SK-N-SH (cell line): ENCODE measurements at regions not wholly inside any gene's neighbourhood (a gene's known extent, or its start where the extent isn't known, plus 50 kb on each side); places are given as distances from the start of the nearest gene placed in this dataset.

Experiments used
- CTCF ChIA-PET: fragments of 300-600, 350-600 bp; formaldehyde crosslinking; extraction: SDS; loops from one replicate; lab custom pipeline; 2021; lab: Yijun Ruan, JAX
- POLR2A ChIA-PET: fragments of 350-600 bp; sonication (Branson Sonifier 250); formaldehyde crosslinking; extraction: SDS; loops from one replicate; lab custom pipeline; 2020; ENCODE audit warnings: antibody characterized with exemption, inconsistent platforms; lab: Yijun Ruan, JAX
- DNase-seq: peaks from one replicate; pipeline ENCODE4 v3.0.0; 2012
- H2AFZ ChIP-seq: fragments of 200-600 bp; sonication (generic); 2 replicates; pipeline ENCODE4 v1.8.1; 2016; ENCODE audit warnings: antibody characterized with exemption, mild to moderate bottlenecking, low read depth
- H3F3A ChIP-seq: fragments of 200-600 bp; sonication (generic); replicated peaks from 2 replicates; pipeline ENCODE3; 2016; ENCODE audit warnings: antibody characterized with exemption, mild to moderate bottlenecking; ENCODE audit not compliant: insufficient read depth
- H3K27ac ChIP-seq, 2 experiments: fragments of 200-500 bp in 1 of 2; fragments of 200-600 bp in 1 of 2; sonication (Bioruptor generic) in 1 of 2; sonication (generic), shearing (Covaris generic) in 1 of 2; 2 replicates each; pipeline versions ENCODE4 v1.5.1 to v1.6.1; 2014 to 2016; ENCODE audit warnings: low read depth in 2 of 2, inconsistent platforms in 1 of 2, low read length in 1 of 2, mild to moderate bottlenecking in 1 of 2, mixed read lengths in 1 of 2
- H3K27me3 ChIP-seq: fragments of 200-600 bp; sonication (generic), shearing (Covaris generic); 2 replicates; pipeline ENCODE4 v1.6.1; 2016; ENCODE audit warnings: mixed run types; ENCODE audit not compliant: insufficient read depth
- H3K36me3 ChIP-seq, 2 experiments: fragments of 200-500 bp in 1 of 2; fragments of 200-600 bp in 1 of 2; sonication (Bioruptor generic) in 1 of 2; sonication (generic) in 1 of 2; replicated peaks in 1 of 2; 2 replicates each; pipeline versions ENCODE3 to v1.5.1; 2014 to 2016; ENCODE audit warnings: low read length in 1 of 2, mild to moderate bottlenecking in 1 of 2; ENCODE audit not compliant: insufficient read depth in 2 of 2, control insufficient read depth in 1 of 2
- H3K4me1 ChIP-seq, 2 experiments: fragments of 200-500 bp in 1 of 2; fragments of 200-600 bp in 1 of 2; sonication (Bioruptor generic) in 1 of 2; sonication (generic), shearing (Covaris generic) in 1 of 2; 2 replicates each; pipeline versions ENCODE4 v1.5.1 to v1.6.1; 2014 to 2016; ENCODE audit warnings: low read depth in 1 of 2, low read length in 1 of 2, mixed run types in 1 of 2; ENCODE audit not compliant: insufficient read depth in 2 of 2, control insufficient read depth in 1 of 2
- H3K4me2 ChIP-seq: fragments of 200-600 bp; sonication (generic), shearing (Covaris generic); 2 replicates; pipeline ENCODE4 v1.6.1; 2017; ENCODE audit warnings: mixed run types
- H3K4me3 ChIP-seq, 2 experiments: fragments of 200-500 bp in 1 of 2; fragments of 200-600 bp in 1 of 2; sonication (Bioruptor generic) in 1 of 2; sonication (generic), shearing (Covaris generic) in 1 of 2; 2 replicates each; pipeline versions ENCODE4 v1.5.1 to v1.8.1; 2014 to 2016; ENCODE audit warnings: low read depth in 2 of 2, inconsistent platforms in 1 of 2, low read length in 1 of 2, mild to moderate bottlenecking in 1 of 2, mixed read lengths in 1 of 2, moderate library complexity in 1 of 2
- H3K79me2 ChIP-seq: fragments of 200-600 bp; sonication (generic); 2 replicates; pipeline ENCODE4 v1.8.1; 2017; ENCODE audit warnings: mild to moderate bottlenecking; ENCODE audit not compliant: insufficient read depth
- H3K9ac ChIP-seq: fragments of 200-600 bp; sonication (generic); 2 replicates; pipeline ENCODE4 v1.6.1; 2017; ENCODE audit warnings: mixed run types
- H3K9me2 ChIP-seq: fragments of 200-600 bp; sonication (generic); 2 replicates; pipeline ENCODE4 v1.6.1; 2017; ENCODE audit warnings: mixed run types
- H3K9me3 ChIP-seq: fragments of 200-600 bp; sonication (generic); 2 replicates; pipeline ENCODE4 v1.6.1; 2017; ENCODE audit warnings: mixed run types, mild to moderate bottlenecking, moderate library complexity
- H4K20me1 ChIP-seq: fragments of 200-600 bp; sonication (generic); 2 replicates; pipeline ENCODE4 v1.6.1; 2017; ENCODE audit warnings: mild to moderate bottlenecking, mixed run types; ENCODE audit not compliant: insufficient read depth
- CHD2 ChIP-seq: fragments of 150-350 bp; IDR thresholded peaks from 2 replicates; pipeline ENCODE4 v1.6.1; 2018; ENCODE audit warnings: low read length; ENCODE audit not compliant: partially characterized antibody
- ELF1 ChIP-seq: IDR thresholded peaks from 2 replicates; pipeline ENCODE4 v1.4.0; 2012
- IRF3 ChIP-seq: fragments of 150-350 bp; IDR thresholded peaks from 2 replicates; pipeline ENCODE4 v1.6.1; 2016; ENCODE audit warnings: mild to moderate bottlenecking, low read depth, low read length
- MAX ChIP-seq: IDR thresholded peaks from 2 replicates; pipeline ENCODE4 v1.4.0; 2012; ENCODE audit warnings: low read depth
- MXI1 ChIP-seq: IDR thresholded peaks from 2 replicates; pipeline ENCODE4 v1.6.1; 2012; ENCODE audit warnings: mild to moderate bottlenecking, low read depth, low read length, improper control_type of control experiment
- RCOR1 ChIP-seq: fragments of 150-350 bp; IDR thresholded peaks from 2 replicates; pipeline ENCODE4 v1.6.1; 2017; ENCODE audit warnings: antibody characterized with exemption, low read length
- YY1 ChIP-seq: IDR thresholded peaks from 2 replicates; pipeline ENCODE4 v1.4.0; 2012; ENCODE audit warnings: low read depth, mild to moderate bottlenecking
- WGBS: methylation state at CpG from one replicate; pipeline ENCODE4 v1.1.6; 2017; ENCODE audit warnings: low lambda C conversion rate; 5-methylcytosine and 5-hydroxymethylcytosine counted together
- TF ChIP-seq, protein P1 (sequence below): fragments of 150-350 bp; IDR thresholded peaks from 2 replicates; pipeline ENCODE4 v1.6.1; 2017; ENCODE audit warnings: antibody characterized with exemption, low read length, low read depth, borderline replicate concordance

DNA sequence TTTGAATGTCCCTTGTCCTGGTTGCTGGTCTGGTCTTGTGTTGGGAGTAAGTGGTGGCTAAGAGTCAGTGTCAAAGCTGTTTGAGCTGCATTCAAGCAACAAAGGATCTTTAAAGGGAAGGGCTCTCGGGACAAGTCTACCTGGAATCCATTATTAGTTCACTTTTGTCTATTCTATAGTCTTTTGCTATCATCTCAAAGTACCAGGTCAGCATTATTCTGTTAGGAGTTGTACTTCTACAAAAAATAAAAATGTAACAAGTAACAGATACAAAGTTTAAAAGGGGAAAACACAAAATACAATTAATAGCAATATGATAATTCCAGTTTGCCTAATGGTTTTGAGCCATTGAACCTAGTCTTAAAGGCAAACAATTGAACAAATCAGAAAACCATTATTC lies 317.9 kb downstream of the ZNF516 start (continued):
- TF ChIP-seq IRF3 = no peak
- no peak for TF ChIP-seq YY1
- TF ChIP-seq RCOR1 = no peak
- TF ChIP-seq, protein P1, sequence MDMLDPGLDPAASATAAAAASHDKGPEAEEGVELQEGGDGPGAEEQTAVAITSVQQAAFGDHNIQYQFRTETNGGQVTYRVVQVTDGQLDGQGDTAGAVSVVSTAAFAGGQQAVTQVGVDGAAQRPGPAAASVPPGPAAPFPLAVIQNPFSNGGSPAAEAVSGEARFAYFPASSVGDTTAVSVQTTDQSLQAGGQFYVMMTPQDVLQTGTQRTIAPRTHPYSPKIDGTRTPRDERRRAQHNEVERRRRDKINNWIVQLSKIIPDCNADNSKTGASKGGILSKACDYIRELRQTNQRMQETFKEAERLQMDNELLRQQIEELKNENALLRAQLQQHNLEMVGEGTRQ = no peak

- POLR2A ChIA-PET = no interaction called here
- Histone ChIP-seq H3F3A (no peaks in the 10 kb centered on the region), H3K4me2 (no peak overlapping the region), H3K27ac (no peak overlapping the region), H3K9ac (no peak overlapping the region), H2AFZ (no peak overlapping the region), H4K20me1 (no peaks in the 10 kb centered on the region), H3K79me2 (no peaks in the 10 kb centered on the region), H3K9me2 (no peaks in the 10 kb centered on the region), H3K9me3 (peaks cover 4% of the 10 kb centered on the region; the same call in 1 of the 2 replicates), H3K36me3 (no peaks in the 10 kb centered on the region), H3K27me3 (no peaks in the 10 kb centered on the region), H3K4me1 (no peaks in the 10 kb centered on the region), H3K4me3 (no peak overlapping the region)
- CTCF ChIA-PET = interaction anchor here (1.1 kb wide), 1 partner anchor 8 kb away, joined by 4 read pairs; no protein-coding TSS in a partner anchor
- TF ChIP-seq MAX (no peak), MXI1 (no peak)
- TF ChIP-seq, protein P1 = no peak
- no peak for DNase-seq
- 26% methylated on average over 2 of the region's 2 CpGs for WGBS
These were observed 320.6 kb downstream of the ZNF516 start for GRCh38 chr18:76174451-76174850.

GRCh38 chr18:76169733-76170132 lies 325.3 kb downstream of the ZNF516 start:
- WGBS = 51% methylated on average over 5 of the region's 6 CpGs
- CTCF ChIA-PET = no interaction called here
- POLR2A ChIA-PET = no interaction called here

More at GRCh38 chr18:76169733-76170132, 325.3 kb downstream of the ZNF516 start:
- no peak for DNase-seq
- H3K27ac ChIP-seq = no peak overlapping the region
- H3K79me2 ChIP-seq = no peaks in the 10 kb centered on the region
- H3K9ac ChIP-seq = no peak overlapping the region
- H3K4me2 ChIP-seq = no peak overlapping the region
- TF ChIP-seq ELF1 (no peak), CHD2 (no peak)
- H3K27me3 ChIP-seq = no peaks in the 10 kb centered on the region
- H3K36me3 ChIP-seq = no peaks in the 10 kb centered on the region
- H3K4me1 ChIP-seq = no peaks in the 10 kb centered on the region
- H3K9me3 ChIP-seq = no peaks in the 10 kb centered on the region
- H4K20me1 ChIP-seq = no peaks in the 10 kb centered on the region
- no peaks in the 10 kb centered on the region for H3K9me2 ChIP-seq
- H3K4me3 ChIP-seq = no peak overlapping the region
- no peak overlapping the region for H2AFZ ChIP-seq
- H3F3A ChIP-seq = no peaks in the 10 kb centered on the region
